HCEC 1CT (cell line): ENCODE measurements at regions not wholly inside any gene's neighbourhood (a gene's known extent, or its start where the extent isn't known, plus 50 kb on each side); places are given as distances from the start of the nearest gene placed in this dataset.
"Not testable (repeated sequence)": the region's sequence is repeated elsewhere in the genome, so short reads cannot be mapped to it uniquely, and the experiment has no call there.

Experiments
- DNase-seq: peaks from one replicate; pipeline ENCODE4 v3.0.0-alpha.2; 2017

DNA sequence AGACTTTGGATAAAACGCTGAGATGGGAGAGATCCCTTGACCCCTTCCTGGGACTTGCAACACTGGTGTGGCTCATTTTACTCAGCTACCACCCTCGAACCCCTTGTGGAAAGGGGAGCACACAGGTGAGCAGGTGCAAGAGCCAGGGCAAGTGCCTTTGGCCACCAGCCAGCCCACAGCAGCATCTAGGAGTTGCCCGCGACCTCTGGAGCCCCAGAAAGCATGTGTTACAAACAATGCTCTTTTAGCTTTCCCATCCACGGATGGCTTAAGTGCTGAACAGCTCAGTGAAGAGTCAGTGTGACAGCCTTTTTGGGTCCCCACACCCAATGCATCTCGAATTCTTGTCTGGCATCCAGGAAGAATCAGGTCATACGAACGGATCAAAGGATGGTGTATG, 197.8 kb downstream of the MEMO1 start:
- no peak for DNase-seq

DNA sequence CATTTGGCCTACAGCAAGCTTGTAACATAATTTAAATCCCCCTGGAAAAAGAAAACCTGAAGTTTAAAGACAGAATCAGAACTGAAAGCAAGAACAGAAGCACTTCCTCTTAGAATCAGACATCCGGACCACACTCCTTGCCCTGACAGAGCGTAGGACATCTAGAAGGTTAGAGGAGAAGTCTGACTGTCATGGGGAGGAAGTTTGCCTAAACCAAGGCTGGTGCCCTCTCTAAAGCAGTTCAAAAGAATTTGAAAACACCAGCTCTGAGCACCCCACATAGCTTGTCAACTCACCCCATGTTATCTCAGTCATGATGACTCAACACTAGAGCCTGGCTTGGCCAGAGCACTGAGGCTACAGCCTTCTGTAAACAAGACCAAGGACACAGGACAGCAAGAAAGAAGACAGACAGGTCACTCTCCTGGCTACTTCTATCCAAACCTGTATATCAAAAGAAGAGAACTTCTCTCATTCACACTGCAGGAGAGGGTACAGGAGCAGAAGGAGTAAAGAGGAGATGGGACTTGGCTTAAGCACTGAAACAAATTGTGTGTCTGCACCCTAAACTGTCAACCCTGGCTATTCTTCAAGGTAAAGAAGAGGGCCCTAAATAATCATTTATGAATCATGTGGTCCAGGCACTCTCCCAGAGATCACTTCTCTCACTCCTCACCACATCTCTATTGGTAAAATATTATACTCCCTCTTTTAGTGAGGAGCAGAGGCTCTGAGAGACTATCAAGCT, 198.6 kb downstream of the MEMO1 start:
- peak; percentile 18 for DNase-seq

GRCh38 chr2:31811482-31811881, 199.3 kb downstream of the MEMO1 start:
- DNase-seq = no peak

GRCh38 chr2:31810200-31810917, 200.4 kb downstream of the MEMO1 start:
- no peak for DNase-seq

GRCh38 chr2:31805688-31806087, 205.1 kb downstream of the MEMO1 start:
- no peak for DNase-seq

DNA sequence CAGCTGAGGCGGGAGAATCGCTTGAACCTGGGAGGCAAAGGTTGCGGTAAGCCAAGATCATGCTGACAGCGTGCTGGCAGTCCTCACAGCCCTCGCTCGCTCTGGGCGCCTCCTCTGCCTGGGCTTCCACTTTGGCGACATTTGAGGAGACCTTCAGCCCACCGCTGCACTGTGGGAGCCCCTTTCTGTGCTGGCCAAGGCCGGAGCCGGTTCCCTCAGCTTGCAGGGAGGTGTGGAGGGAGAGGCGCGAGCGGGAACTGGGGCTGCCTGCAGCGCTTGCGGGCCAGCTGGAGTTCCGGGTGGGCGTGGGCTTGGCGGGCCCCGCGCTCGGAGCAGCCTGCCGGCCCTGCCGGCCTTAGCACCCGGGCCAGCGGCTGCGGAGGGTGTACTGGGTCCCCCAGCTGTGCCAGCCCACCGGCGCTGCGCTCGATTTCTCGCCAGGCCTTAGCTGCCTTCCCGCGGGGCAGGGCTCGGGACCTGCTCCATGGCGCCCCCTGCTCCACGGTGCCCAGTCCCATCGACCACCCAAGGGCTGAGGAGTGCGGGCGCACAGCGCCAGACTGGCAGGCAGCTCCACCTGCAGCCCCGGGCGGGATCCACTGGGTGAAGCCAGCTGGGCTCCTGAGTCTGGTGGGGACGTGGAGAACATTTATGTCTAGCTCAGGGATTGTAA, 207.2 kb downstream of the MEMO1 start:
- DNase-seq = not testable (repeated sequence)

DNA sequence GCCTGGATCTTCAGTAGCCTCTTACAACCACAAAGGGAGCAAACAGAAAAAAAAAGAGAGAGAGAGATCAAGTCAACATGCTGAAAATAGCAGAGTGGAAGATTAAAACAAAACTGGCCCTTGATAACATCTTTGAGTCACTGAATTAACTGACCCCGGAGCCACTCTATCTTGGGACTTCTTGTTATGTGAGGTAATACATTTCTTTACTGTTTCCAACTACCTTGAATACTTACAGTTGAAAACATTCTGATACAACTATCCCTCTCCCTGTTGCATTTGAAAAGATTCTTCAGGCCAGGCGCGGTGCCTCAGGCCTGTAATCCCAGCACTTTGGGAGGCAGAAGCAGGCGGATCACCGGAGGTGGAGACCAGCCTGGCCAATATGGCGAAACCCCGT, 208.1 kb downstream of the MEMO1 start:
- no peak for DNase-seq

DNA sequence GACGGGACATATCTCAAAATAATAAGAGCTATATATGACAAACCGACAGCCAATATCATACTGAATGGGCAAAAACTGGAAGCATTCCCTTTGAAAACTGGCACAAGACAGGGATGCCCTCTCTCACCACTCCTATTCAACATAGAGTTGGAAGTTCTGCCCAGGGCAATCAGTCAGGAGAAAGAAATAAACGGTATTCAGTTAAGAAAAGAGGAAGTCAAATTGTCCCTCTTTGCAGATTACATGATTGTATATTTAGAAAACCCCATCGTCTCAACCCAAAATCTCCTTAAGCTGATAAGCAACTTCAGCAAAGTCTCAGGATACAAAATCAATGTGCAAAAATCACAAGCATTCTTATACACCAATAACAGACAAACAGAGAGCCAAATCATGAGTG, 211.5 kb downstream of the MEMO1 start:
- DNase-seq = not testable (repeated sequence)

GRCh38 chr2:31788273-31788672, 207.5 kb upstream of the SRD5A2 start:
- no peak for DNase-seq

DNA sequence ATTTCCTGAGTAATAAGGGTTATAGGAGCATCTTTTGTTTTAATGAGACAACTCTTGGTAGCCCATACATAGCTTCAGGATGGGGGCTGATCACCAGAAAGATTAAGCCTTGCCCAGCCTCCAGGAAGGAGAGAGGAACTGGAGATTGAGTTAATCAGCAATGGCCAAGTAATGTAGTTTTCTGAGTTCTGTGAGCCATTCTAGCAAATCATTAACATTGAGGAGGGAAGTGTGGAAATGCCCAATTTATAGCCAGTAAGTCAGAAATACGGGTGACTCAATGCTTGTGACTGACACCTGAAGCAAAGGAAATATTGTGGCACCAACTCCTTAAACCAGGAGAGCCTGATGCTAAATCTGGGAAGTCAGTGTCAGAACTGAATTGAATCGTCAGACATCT, 205.1 kb upstream of the SRD5A2 start:
- no peak for DNase-seq

GRCh38 chr2:31784868-31785267, 204.1 kb upstream of the SRD5A2 start:
- no peak for DNase-seq

GRCh38 chr2:31783446-31784091, 202.8 kb upstream of the SRD5A2 start:
- not testable (repeated sequence) for DNase-seq

- no peak for DNase-seq
Measured at GRCh38 chr2:31778153-31778552, 197.4 kb upstream of the SRD5A2 start.

GRCh38 chr2:31770741-31771140, 190.0 kb upstream of the SRD5A2 start:
- DNase-seq = no peak

GRCh38 chr2:31765078-31765945, 184.6 kb upstream of the SRD5A2 start:
- no peak for DNase-seq

DNA sequence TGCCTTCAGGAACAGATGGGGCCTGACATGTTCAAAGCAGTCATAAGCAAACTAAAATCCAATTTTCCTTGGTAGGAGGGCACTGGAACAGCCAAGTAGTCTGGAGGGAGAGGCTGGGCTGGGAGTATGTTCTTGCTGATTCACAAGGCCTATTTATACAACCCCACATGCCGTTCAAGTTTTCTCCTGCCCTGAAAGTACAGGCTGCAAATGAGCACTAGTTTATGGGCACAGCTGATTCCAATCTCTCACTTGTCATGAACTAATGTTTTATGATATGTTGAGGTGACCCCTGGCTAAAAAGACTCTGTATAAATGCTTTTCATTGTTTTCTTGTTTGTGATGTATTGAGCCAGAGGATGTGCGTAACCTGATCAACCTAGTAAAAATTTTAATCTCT, 183.4 kb upstream of the SRD5A2 start:
- no peak for DNase-seq

- DNase-seq = no peak
Measured at GRCh38 chr2:31762085-31762484, 181.3 kb upstream of the SRD5A2 start.

GRCh38 chr2:31757351-31757750, 176.6 kb upstream of the SRD5A2 start:
- not testable (repeated sequence) for DNase-seq

DNA sequence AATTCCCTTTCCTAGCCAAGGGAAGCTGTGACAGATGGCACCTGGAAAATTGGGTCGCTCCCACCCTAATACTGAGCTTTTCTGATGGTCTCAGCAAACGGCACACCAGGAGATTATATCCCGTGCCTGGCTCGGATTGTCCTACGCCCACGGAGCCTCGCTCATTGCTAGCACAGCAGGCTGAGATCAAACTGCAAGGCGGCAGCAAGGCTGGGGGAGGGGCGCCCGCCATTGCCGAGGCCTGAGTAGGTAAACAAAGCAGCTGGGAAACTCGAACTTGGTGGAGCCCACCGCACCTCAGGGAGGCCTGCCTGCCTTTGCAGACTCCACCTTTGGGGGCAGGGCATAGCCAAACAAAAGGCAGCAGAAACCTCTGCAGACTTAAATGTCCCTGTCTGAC, 168.0 kb upstream of the SRD5A2 start:
- DNase-seq = not testable (repeated sequence)

DNA sequence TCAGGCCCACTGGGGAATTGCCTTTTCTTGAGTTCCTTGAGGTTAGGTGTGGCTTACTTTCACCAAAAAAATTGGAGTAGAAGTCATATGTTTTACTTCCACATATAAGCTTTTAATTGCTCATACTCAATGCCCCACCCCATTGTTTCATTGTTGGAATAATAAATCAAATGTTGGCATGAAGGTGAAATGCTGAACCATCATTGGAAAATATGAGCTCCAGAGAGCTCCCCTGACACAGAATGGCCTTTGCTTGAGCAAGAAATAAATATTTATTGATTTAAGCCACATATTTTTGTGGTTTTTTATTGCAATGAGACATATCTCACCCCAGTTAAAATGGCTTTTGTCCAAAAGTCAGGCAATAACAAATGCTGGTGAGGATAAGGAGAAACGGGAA, 167.3 kb upstream of the SRD5A2 start:
- no peak for DNase-seq

GRCh38 chr2:31739161-31739560, 158.4 kb upstream of the SRD5A2 start:
- no peak for DNase-seq

DNA sequence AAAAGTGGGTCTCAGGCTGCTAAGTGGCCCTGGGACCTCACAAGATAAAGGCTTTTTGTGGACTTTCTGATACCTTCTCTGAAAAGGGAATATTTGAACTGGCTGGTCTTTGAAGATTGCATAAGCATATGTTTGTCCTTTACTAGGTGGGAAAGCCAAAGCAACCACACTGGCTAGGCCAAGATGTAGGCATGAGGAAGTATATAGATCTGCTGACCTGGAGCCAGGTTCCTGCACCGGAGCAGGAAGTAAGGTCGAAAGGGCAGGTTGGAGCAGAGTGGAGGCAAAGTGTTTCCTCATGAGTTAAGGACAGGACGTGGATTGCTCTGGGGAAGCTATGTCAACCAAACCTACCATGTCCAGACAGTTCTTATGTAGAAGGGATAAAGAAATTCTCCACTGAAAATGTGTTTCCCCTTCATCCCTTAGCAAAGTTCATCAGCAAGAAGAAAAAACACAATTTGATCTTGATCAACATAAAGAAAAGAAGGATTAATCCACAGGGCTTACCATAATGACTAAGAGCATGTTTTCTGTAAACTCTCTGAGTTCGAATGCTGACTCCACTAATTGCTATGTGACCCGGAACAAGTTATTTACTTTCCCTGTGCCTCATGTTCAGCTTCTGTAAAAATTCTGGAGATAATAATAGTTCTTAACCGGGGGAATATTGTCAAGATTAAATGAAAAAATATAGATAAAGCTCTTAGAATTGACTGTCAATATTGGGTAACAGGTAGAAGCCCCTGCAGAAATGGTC, 156.1 kb upstream of the SRD5A2 start:
- no peak for DNase-seq
